PC-9 (cell line): ENCODE measurements at regions not wholly inside any gene's neighbourhood (a gene's known extent, or its start where the extent isn't known, plus 50 kb on each side); places are given as distances from the start of the nearest gene placed in this dataset.
"Not testable (repeated sequence)": the region's sequence is repeated elsewhere in the genome, so short reads cannot be mapped to it uniquely, and the experiment has no call there.

Experiments
- BruUV-seq: library from RNA; stranded (reverse); fragments of 400-500 nt; replicated peaks from 2 replicates; lab custom pipeline; 2021; lab: Mats Ljungman, UMichigan
- CTCF ChIA-PET: fragments of 300-600 bp; sonication (Branson Sonifier 250); formaldehyde crosslinking; loops from one replicate; lab custom pipeline; 2022; ENCODE audit warnings: antibody characterized with exemption; lab: Charles Lee
- POLR2A ChIA-PET: fragments of 300-600 bp; sonication (Branson Sonifier 250); formaldehyde crosslinking; loops from one replicate; lab custom pipeline; 2022; ENCODE audit warnings: antibody characterized with exemption; ENCODE audit not compliant: unreplicated experiment; lab: Charles Lee
- DNase-seq, 2 experiments: peaks; one replicate each; pipeline versions ENCODE4 v3.0.0 to v3.0.0-alpha.2; 2015 to 2022; ENCODE audit warnings: mixed read lengths in 1 of 2
- H2AFZ ChIP-seq: fragments of 200-600 bp; sonication (generic); 2 replicates; pipeline ENCODE4 v1.8.1; 2017; ENCODE audit warnings: antibody characterized with exemption
- H3F3A ChIP-seq: fragments of 200-600 bp; sonication (generic); 2 replicates; pipeline ENCODE4 v1.8.1; 2017; ENCODE audit warnings: antibody characterized with exemption, mild to moderate bottlenecking, low read depth; ENCODE audit not compliant: insufficient read depth
- H3K27ac ChIP-seq: fragments of 200-600 bp; sonication (generic); 2 replicates; pipeline ENCODE4 v1.6.1; 2016; ENCODE audit warnings: mixed run types
- H3K27me3 ChIP-seq: fragments of 200-600 bp; sonication (generic); 2 replicates; pipeline ENCODE4 v1.6.1; 2016; ENCODE audit warnings: low read depth, mixed run types; ENCODE audit not compliant: insufficient read depth
- H3K36me3 ChIP-seq: fragments of 200-600 bp; sonication (generic); 2 replicates; pipeline ENCODE4 v1.6.1; 2016; ENCODE audit warnings: low read depth, mixed run types
- H3K4me1 ChIP-seq: fragments of 200-600 bp; sonication (generic); replicated peaks from 2 replicates; pipeline ENCODE4 v1.6.1; 2016; ENCODE audit warnings: mixed run types; ENCODE audit not compliant: insufficient read depth
- H3K4me2 ChIP-seq: fragments of 200-600 bp; sonication (generic); 2 replicates; pipeline ENCODE4 v1.6.1; 2017; ENCODE audit warnings: mixed run types
- H3K4me3 ChIP-seq: fragments of 200-600 bp; sonication (generic); 2 replicates; pipeline ENCODE4 v1.6.1; 2016; ENCODE audit warnings: mixed run types
- H3K79me2 ChIP-seq: fragments of 200-600 bp; sonication (generic); 2 replicates; pipeline ENCODE4 v1.6.1; 2017; ENCODE audit warnings: low read depth, mixed run types
- H3K9me2 ChIP-seq: fragments of 200-600 bp; sonication (generic); 2 replicates; pipeline ENCODE4 v1.8.1; 2017; ENCODE audit warnings: mild to moderate bottlenecking; ENCODE audit not compliant: insufficient read depth
- H3K9me3 ChIP-seq: fragments of 200-600 bp; sonication (generic); 2 replicates; pipeline ENCODE4 v1.8.1; 2016; ENCODE audit warnings: low read depth; ENCODE audit not compliant: insufficient read depth
- H4K20me1 ChIP-seq: fragments of 200-600 bp; sonication (generic); 2 replicates; pipeline ENCODE4 v1.8.1; 2017; ENCODE audit not compliant: insufficient read depth
- EZH2 ChIP-seq: fragments of 200-600 bp; sonication (generic); IDR thresholded peaks from 2 replicates; pipeline ENCODE4 v1.8.0; 2017; ENCODE audit warnings: antibody characterized with exemption, low read depth
- intact Hi-C: fragments of 100-400 bp; cut with micrococcal nuclease; formaldehyde crosslinking; loops from one replicate; pipeline ENCODE4 v1.10.0; 2022; ENCODE audit not compliant: unreplicated experiment
- TF ChIP-seq, protein P1 (sequence below): fragments of 200-600 bp; sonication (generic); conservative IDR thresholded peaks from 2 replicates; pipeline ENCODE4 v1.6.1; 2017; ENCODE audit warnings: mixed run types, antibody characterized with exemption, mild to moderate bottlenecking, moderate library complexity

GRCh38 chr20:25848222-25848621, 151.6 kb upstream of the ZNF337 start:
- no peak for DNase-seq
- ChIA-PET POLR2A (no interaction called here), CTCF (no interaction called here)
- Histone ChIP-seq H2AFZ (no peak overlapping the region), H3K4me1 (no peaks in the 10 kb centered on the region), H3K4me2 (no peak overlapping the region), H3K9me3 (no peaks in the 10 kb centered on the region), H3K9me2 (no peaks in the 10 kb centered on the region), H3K27me3 (no peaks in the 10 kb centered on the region), H3F3A (no peaks in the 10 kb centered on the region), H3K79me2 (no peaks in the 10 kb centered on the region), H4K20me1 (no peaks in the 10 kb centered on the region), H3K36me3 (no peaks in the 10 kb centered on the region), H3K4me3 (no peak overlapping the region), H3K27ac (no peak overlapping the region)
- intact Hi-C loops: no loop called here
- no TSS peak for BruUV-seq
- TF ChIP-seq, protein P1, sequence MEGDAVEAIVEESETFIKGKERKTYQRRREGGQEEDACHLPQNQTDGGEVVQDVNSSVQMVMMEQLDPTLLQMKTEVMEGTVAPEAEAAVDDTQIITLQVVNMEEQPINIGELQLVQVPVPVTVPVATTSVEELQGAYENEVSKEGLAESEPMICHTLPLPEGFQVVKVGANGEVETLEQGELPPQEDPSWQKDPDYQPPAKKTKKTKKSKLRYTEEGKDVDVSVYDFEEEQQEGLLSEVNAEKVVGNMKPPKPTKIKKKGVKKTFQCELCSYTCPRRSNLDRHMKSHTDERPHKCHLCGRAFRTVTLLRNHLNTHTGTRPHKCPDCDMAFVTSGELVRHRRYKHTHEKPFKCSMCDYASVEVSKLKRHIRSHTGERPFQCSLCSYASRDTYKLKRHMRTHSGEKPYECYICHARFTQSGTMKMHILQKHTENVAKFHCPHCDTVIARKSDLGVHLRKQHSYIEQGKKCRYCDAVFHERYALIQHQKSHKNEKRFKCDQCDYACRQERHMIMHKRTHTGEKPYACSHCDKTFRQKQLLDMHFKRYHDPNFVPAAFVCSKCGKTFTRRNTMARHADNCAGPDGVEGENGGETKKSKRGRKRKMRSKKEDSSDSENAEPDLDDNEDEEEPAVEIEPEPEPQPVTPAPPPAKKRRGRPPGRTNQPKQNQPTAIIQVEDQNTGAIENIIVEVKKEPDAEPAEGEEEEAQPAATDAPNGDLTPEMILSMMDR: no peak
- TF ChIP-seq EZH2: no peak

- H4K20me1 ChIP-seq, CTCF ChIA-PET, H3K27ac ChIP-seq, H3K9me2 ChIP-seq, H3K4me1 ChIP-seq, H3K4me3 ChIP-seq, H3F3A ChIP-seq, H3K9me3 ChIP-seq, H3K79me2 ChIP-seq, BruUV-seq, H3K4me2 ChIP-seq, H3K27me3 ChIP-seq, DNase-seq, H2AFZ ChIP-seq, intact Hi-C loops, POLR2A ChIA-PET, H3K36me3 ChIP-seq: not testable (repeated sequence)
Observed at GRCh38 chr20:25844640-25845039, 148.0 kb upstream of the ZNF337 start.

DNA sequence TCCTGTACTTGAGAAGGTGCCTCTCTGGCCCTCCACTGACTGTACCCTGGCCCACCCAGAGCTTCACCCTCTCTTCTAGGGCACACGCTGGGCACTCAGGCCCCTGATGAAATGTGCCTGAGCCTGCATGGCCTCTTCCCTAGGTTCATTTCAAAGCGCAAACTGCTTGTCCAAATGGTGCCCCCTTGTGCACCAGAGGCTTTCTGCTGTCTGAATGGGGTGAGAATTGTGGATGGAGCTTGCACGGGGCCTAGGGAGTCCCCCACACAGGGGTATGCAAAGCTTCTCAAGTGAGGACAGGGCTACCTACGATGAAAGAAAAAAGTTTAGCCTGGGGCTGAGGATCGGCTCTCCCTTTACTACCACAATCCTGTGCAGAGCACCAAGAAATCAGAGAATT, 116.9 kb upstream of the ZNF337 start:
- DNase-seq, H3K4me3 ChIP-seq, H2AFZ ChIP-seq, H4K20me1 ChIP-seq, intact Hi-C loops, H3K4me1 ChIP-seq, CTCF ChIA-PET, H3K36me3 ChIP-seq, H3K9me2 ChIP-seq, H3K27me3 ChIP-seq, POLR2A ChIA-PET, H3K4me2 ChIP-seq, BruUV-seq, H3F3A ChIP-seq, H3K27ac ChIP-seq, H3K9me3 ChIP-seq, H3K79me2 ChIP-seq: not testable (repeated sequence)

DNA sequence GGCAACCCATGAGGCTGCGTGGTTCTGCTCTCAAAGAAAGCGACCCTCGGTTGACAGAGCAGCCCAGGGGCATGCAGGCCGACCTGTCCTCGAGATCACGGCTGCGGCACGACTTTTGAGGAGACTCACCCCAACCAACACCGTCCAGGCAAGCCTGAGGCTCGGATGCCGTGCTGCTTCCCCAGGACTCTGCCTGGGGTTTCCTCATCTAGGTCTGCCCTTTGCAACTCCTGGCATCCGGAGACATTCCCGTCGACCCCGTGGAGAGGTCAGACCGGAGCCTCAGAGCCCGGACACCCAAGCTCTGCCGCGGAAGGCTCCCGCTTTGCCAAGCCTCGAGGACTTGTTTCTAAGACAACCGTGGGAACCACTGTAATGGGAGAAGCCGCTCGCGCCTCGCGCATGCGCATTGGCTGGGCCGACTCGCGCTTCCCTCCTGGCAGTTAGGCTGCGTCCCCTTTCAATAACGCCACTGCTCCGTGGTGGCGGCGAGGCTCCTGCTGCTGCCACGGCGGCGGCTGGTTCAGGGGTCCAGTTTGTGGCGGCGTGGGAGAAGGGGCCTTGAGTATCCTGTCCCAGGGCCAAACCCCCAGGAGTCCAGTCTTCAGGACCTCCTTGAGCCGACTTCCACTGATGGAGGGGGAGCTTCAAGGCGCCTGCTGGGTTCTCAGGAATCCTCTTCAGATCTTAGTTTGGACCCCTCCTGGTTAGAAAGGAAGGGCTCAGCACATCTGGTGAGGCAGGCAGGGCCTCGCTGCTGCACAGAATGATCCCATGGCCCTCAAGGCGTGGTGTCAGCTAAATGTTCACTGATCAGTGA, 101.7 kb upstream of the ZNF337 start:
- DNase-seq, H3K4me1 ChIP-seq, H4K20me1 ChIP-seq, H3K27me3 ChIP-seq, intact Hi-C loops, H3K36me3 ChIP-seq, POLR2A ChIA-PET, H3K4me2 ChIP-seq, H3K9me3 ChIP-seq, H3F3A ChIP-seq, H3K4me3 ChIP-seq, H3K9me2 ChIP-seq, H2AFZ ChIP-seq, BruUV-seq, H3K79me2 ChIP-seq, H3K27ac ChIP-seq, CTCF ChIA-PET: not testable (repeated sequence)

DNA sequence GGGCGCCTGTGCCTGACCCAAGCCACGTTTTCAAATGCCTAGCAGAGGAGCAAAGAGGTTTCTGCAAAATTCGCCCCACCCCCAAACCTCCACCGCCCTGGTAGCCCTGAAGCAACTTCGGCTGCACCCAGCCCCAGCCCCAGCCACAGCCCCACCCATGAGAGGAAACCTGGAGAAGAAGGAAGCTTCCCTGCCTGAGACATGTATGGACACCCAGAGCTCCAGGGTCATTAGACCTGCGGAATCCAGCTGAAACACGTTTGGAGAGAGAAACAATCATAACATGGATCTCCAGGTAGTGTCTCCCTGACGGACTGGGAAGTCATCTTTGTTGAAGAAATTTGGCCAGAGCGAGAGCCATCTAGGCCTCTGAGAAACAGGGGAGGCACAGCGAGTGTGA, 100.4 kb upstream of the ZNF337 start:
- H3K9me2 ChIP-seq, H3K4me3 ChIP-seq, H4K20me1 ChIP-seq, H3F3A ChIP-seq, POLR2A ChIA-PET, H3K4me2 ChIP-seq, H3K27me3 ChIP-seq, H2AFZ ChIP-seq, H3K9me3 ChIP-seq, H3K27ac ChIP-seq, H3K4me1 ChIP-seq, H3K79me2 ChIP-seq, BruUV-seq, intact Hi-C loops, DNase-seq, CTCF ChIA-PET, H3K36me3 ChIP-seq: not testable (repeated sequence)

DNA sequence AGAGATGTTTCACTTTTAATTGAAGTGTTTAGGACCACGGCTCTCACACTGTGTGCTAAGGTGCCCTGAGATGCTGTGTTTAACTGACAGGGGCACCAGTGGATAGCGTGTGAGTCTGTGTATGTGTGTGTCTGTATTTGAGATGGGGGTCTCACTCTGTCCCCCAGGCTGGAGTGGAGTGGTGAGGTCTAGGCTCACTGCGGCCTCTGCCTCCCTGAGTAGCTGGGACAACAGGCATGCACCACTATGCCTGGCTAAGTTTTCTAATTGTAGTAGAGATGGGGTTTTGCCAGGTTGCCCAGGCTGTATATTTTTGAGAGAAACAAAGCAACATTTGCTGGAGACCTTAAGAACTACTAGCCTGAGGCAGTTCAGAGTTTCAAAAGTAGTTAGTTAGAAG, 80.6 kb upstream of the ZNF337 start:
- H3K9me3 ChIP-seq, H3K79me2 ChIP-seq, H4K20me1 ChIP-seq, H3K36me3 ChIP-seq, H3K27me3 ChIP-seq, H3K27ac ChIP-seq, DNase-seq, H3K4me2 ChIP-seq, POLR2A ChIA-PET, intact Hi-C loops, H3F3A ChIP-seq, BruUV-seq, H3K4me1 ChIP-seq, H3K9me2 ChIP-seq, H3K4me3 ChIP-seq, H2AFZ ChIP-seq: not testable (repeated sequence)
- CTCF ChIA-PET: interaction anchor here (0.6 kb wide), 1 partner anchor 19 kb away, joined by 3 read pairs; no protein-coding TSS in a partner anchor
